HG03135 (cell line): ENCODE measurements at regions not wholly inside any gene's neighbourhood (a gene's known extent, or its start where the extent isn't known, plus 50 kb on each side); places are given as distances from the start of the nearest gene placed in this dataset.
"Not testable (repeated sequence)": the region's sequence is repeated elsewhere in the genome, so short reads cannot be mapped to it uniquely, and the experiment has no call there.

Experiments
- ATAC-seq: cut with Tn5 transposase; IDR thresholded peaks from one replicate; pipeline ENCODE4 v1.9.1; 2021; ENCODE audit warnings: mild to moderate bottlenecking, moderate library complexity; ENCODE audit not compliant: unreplicated experiment

GRCh38 chr2:11877764-11878163, 131.3 kb downstream of the LPIN1 start:
- ATAC-seq: no peak

DNA sequence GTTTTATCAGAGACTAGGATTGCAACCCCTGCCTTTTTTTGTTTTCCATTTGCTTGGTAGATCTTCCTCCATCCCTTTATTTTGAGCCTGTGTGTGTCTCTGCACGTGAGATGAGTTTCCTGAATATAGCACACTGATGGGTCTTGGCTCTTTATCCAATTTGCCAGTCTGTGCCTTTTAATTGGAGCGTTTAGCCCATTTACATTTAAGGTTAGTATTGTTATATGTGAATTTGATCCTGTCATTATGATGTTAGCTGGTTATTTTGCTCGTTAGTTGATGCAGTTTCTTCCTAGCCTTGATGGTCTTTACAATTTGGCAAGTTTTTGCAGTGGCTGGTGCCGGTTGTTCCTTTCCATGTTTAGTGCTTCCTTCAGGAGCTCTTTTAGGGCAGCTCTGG, 138.8 kb downstream of the LPIN1 start:
- ATAC-seq: not testable (repeated sequence)

DNA sequence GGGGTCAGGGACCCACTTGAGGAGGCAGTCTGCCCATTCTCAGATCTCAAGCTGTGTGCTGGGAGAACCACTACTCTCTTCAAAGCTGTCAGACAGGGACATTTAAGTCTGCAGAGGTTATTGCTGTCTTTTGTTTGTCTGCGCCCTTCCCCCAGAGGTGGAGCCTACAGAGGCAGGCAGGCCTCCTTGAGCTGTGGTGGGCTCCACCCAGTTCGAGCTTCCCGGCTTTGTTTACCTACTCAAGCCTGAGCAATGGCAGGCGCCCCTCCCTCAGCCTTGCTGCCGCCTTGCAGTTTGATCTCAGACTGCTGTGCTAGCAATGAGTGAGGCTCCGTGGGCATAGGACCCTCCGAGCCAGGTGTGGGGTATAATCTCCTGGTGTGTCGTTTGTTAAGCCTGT, 140.5 kb downstream of the LPIN1 start:
- not testable (repeated sequence) for ATAC-seq

- no peak for ATAC-seq
These were observed 142.8 kb downstream of the LPIN1 start for GRCh38 chr2:11889101-11889850.

DNA sequence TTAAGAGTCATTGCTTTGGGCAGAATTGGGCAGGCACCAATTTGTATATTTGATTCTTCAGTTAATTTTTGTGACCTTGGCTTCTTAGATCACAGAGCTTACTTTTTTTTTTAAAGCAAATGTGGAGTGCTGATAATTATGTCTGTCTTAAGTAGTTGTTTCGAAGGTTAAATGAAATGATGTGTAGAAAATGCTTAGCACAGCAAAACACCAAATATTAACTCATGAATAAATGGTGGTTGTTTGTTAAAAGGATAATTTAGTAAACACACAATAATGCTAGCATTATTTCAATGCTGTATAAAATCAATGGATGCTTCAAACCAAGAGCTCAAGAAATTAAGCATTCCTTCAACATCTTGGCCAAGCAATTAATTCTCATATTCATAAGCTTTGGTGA, 143.4 kb downstream of the LPIN1 start:
- no peak for ATAC-seq

DNA sequence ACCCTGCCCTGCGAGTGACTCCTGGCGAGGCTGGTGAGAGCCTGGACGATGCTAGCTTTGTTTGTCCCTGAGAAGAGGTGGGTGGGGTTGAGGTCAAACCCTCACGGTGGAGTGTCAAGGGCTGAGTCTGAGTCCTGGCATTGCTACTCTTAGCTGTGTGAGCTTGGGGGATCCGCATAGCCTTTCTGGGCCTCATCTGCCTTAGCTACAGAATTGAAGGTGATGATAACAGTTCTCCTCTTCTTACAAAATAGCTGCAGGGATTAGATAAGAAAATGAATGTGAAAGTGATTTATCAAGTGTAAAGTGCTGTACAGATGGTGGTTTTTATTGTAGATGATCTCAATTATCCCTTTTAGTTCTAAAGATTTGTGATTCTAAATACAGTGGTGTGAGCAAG, 144.6 kb downstream of the LPIN1 start:
- ATAC-seq: no peak

- ATAC-seq: no peak
These were observed 145.4 kb downstream of the LPIN1 start for GRCh38 chr2:11891671-11892440.

DNA sequence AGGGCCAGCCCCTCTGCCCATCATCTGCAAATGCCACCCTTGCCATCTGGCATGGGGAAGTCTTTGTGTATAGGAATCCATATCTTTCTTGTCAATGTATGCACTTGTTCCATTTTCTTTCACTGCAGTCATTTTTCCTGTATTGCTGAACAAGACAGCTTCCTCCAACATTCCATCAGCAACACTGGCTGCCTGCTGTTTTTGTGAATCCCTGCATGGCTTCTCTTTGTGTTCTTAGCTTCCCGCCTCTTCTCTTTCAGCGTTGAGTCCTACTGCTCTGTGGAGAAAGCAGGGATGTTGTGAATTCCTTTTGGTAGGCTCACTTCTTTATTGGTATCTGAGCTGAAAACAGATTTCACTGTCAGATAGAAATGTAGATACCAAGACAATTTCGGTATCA, 150.0 kb downstream of the LPIN1 start:
- ATAC-seq: no peak

GRCh38 chr2:11898576-11898975, 152.1 kb downstream of the LPIN1 start:
- no peak for ATAC-seq

DNA sequence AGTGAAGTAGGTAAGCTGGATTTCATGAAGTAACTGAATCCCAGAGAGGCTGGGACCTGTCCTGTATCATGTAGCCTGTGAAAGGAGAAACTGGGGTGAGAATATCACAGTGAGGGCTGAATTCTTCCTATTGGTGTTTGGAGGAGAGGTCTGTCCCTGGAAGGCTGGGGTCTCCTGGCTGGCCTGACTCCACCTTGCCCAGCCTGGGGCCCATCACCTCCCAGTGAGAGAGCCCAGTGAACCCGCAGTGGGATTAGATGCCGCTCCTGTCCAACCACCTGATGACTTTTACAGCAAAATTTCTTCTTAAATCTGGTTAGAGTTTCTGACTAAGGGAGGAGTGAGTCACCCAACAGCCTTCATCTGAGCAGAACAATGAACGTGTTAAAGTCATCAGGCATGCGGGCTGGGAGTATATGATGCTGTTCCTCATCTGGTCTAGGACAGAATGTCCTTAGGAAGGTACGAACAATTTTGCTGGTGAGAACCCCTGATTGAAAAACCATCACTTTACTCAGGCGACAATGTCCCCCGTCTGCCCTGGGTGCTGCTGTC, 152.9 kb downstream of the LPIN1 start:
- no peak for ATAC-seq

DNA sequence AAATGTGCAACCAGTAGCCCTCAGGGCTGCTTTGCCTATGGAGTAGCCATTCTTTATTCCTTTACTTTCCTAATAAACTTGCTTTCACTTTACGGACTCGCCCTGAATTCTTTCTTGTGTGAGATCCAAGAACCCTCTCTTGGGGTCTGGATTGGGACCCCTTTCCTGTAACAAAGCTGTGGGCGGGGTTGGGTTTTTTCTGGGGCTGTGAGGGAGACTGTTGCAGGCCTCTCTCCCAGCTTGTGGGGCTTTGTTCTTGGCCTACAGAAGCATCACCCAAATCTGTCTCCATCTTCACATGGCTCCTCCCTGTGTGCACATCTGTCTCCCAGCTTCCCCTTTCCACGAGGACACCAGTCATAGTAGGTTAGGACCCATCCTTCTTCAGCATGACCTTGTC, 154.5 kb downstream of the LPIN1 start:
- ATAC-seq: not testable (repeated sequence)

GRCh38 chr2:11901351-11902069, 155.1 kb downstream of the LPIN1 start:
- ATAC-seq: no peak

- no peak for ATAC-seq
These were observed 156.7 kb downstream of the LPIN1 start for GRCh38 chr2:11903085-11903606.

DNA sequence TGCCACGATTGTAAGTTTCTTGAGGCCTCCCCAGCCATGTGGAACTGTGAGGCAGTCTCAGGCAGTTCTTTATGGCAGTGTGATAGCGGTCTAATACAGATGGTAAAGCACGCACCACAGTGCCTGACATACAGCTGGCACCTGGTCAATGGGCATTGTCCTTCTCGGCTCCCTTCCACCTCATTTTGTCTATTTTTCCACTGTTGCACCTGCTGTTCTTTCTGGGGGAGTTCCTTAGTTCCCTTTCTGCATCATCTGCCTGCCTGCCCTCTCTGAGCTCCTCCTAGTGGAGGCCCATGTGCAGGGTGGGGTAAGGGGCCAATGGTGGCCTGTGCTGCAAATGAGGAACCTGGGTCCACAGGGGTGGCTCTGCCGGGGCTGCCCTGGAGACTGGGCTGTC, 157.6 kb downstream of the LPIN1 start:
- ATAC-seq: no peak

DNA sequence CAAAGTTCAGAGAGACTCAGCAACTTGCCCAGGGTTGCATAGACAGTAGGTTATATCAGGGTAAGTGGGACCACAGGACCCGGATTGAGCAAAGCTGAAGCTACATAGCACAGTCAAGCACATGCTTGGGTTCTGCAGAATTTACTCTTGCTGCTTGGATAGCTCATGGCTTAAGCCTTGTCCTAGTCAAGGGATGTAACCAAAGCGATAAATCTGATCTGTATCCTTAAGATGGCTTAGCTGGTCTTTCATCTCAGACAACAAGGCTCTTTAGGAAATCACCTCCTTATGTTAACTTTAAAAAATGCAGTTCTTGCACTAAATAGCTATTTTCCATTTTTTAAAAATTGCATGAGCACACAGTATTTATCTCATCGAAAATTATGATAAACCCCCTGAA, 158.5 kb downstream of the LPIN1 start:
- ATAC-seq: no peak

DNA sequence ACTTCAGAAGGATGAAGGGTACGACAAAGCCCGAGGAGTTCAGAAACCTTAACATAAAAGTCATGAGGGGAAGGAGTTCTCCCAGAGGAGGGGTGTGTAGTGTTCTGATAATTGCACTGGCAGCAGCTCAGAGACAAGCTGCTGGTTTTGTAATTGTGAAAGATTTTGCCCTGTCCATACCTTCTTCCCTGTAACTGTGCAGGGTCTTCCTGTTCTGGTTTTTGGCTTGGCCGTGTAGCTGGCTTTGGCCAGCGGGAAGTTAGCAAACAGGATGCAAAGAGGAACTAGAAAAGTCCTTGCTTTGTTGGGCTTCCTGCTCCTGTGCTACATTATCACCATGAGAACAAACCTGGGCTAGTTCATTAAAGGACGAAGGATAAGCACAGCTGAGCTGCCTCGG, 160.8 kb downstream of the LPIN1 start:
- no peak for ATAC-seq

DNA sequence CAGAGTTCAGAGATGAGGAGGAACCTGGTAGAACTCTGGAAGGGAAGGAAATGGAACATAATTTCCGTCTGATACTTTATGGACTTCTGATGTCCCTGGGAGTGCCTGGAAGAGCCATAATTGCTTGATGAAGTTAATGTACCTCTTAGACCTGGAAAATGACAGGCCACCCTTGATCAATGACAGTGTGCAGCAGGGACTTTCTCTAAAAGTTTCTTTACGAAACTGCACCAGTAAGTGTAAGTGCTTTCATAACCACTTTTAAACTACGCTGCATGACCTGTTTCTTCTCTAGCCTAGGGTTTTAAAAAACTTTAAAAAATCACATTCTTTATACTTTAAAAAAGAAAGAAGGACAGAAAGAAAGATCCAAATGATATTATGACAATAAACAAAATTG, 164.5 kb downstream of the LPIN1 start:
- ATAC-seq: no peak

GRCh38 chr2:11912980-11913379, 166.5 kb downstream of the LPIN1 start:
- ATAC-seq: no peak

- ATAC-seq: no peak
These were observed 168.0 kb downstream of the LPIN1 start for GRCh38 chr2:11914455-11914854.

- ATAC-seq: no peak
These were observed 169.2 kb downstream of the LPIN1 start for GRCh38 chr2:11915650-11916049.

- ATAC-seq: no peak
These were observed 173.5 kb downstream of the LPIN1 start for GRCh38 chr2:11919953-11920352.
